Spleen (tissue), 11 donors: ENCODE measurements at regions not wholly inside any gene's neighbourhood (a gene's known extent, or its start where the extent isn't known, plus 50 kb on each side); places are given as distances from the start of the nearest gene placed in this dataset.

Experiments
- DNase-seq: peaks from one replicate; pipeline ENCODE4 v3.0.0-alpha.2; 2020
- H3K27ac ChIP-seq, 8 donors: fragments of 200-600 bp; sonication (generic) in 7 of 8; 1 replicate in 4 of 8; 2 replicates in 4 of 8; pipeline versions ENCODE4 v1.5.0 to v1.8.0; 2016 to 2021; ENCODE audit warnings: inconsistent platforms in 4 of 8, mild to moderate bottlenecking in 4 of 8, moderate library complexity in 1 of 8
- H3K27me3 ChIP-seq, 7 donors: fragments of 200-600 bp; sonication (generic) in 6 of 7; replicated peaks in 1 of 7; 1 replicate in 4 of 7; 2 replicates in 3 of 7; pipeline versions ENCODE4 v1.5.0 to v1.8.0; 2016 to 2021; ENCODE audit warnings: inconsistent platforms in 3 of 7, mild to moderate bottlenecking in 1 of 7
- H3K36me3 ChIP-seq, 6 donors: fragments of 200-600 bp; sonication (generic) in 5 of 6; 1 replicate in 4 of 6; 2 replicates in 2 of 6; pipeline versions ENCODE4 v1.5.0 to v1.8.0; 2016 to 2021; ENCODE audit warnings: inconsistent platforms in 2 of 6
- H3K4me1 ChIP-seq, 6 donors: fragments of 200-600 bp; sonication (generic) in 5 of 6; 1 replicate in 3 of 6; 2 replicates in 3 of 6; pipeline versions ENCODE4 v1.5.0 to v1.8.0; 2016 to 2021; ENCODE audit warnings: inconsistent platforms in 3 of 6
- H3K4me3 ChIP-seq, 8 donors: fragments of 200-600 bp; sonication (generic) in 7 of 8; 1 replicate in 4 of 8; 2 replicates in 4 of 8; pipeline versions ENCODE4 v1.5.0 to v1.8.0; 2016 to 2021; ENCODE audit warnings: inconsistent platforms in 4 of 8, mild to moderate bottlenecking in 4 of 8, moderate library complexity in 2 of 8
- H3K9me3 ChIP-seq, 8 donors: fragments of 200-600 bp; sonication (generic) in 7 of 8; 1 replicate in 4 of 8; 2 replicates in 4 of 8; pipeline versions ENCODE4 v1.5.0 to v1.8.0; 2016 to 2021; ENCODE audit warnings: inconsistent platforms in 4 of 8
- POLR2A ChIP-seq, 3 donors: fragments of 450-650 bp; IDR thresholded peaks; one replicate each; pipeline ENCODE4 v1.5.1; 2017; ENCODE audit warnings: antibody characterized with exemption in 3 of 3, mild to moderate bottlenecking in 1 of 3
- POLR2AphosphoS5 ChIP-seq, 3 donors: sonication (generic); formaldehyde crosslinking; IDR thresholded peaks; one replicate each; pipeline ENCODE4 v1.5.1; 2017; ENCODE audit warnings: antibody characterized with exemption in 3 of 3
- WGBS, 5 donors: extraction: QIAGEN DNeasy Blood & Tissue Kit in 3 of 5; methylation state at CpG; one replicate each; pipeline versions ENCODE4 v1.1.5 to v1.1.7; 2013 to 2018; 5-methylcytosine and 5-hydroxymethylcytosine counted together
- intact Hi-C: fragments of 100-400 bp; cut with DNase I; formaldehyde crosslinking; loops from one replicate; pipeline ENCODE4 v1.15.0; 2023; ENCODE audit warnings: low total_unique reads
- TF ChIP-seq, protein P1 (sequence below), 11 experiments: fragments of 200-600 bp in 7 of 11; fragments of 450-650 bp in 4 of 11; sonication (generic) in 4 of 11; IDR thresholded peaks in 8 of 11; conservative IDR thresholded peaks in 3 of 11; 1 replicate in 7 of 11; 2 replicates in 4 of 11; pipeline versions ENCODE4 v1.4.0 to v1.8.0; 2016 to 2021; ENCODE audit warnings: antibody characterized with exemption in 11 of 11, inconsistent platforms in 4 of 11, mild to moderate bottlenecking in 1 of 11
- donor health status: healthy with polysubstance abuse.
- donor health status: DM: no; HTN: no; CAD: no; lungs with moderate emphysema.
- donor health status: DM: no; HTN: no; CAD: no.
- donor health status: Bipolar disorder and iron deficiency.
- donor health status: healthy.
- donor health status: DM: no; HTN: no; CAD: no.
- donor health status: DM: yes; HTN: yes; CAD: no.

DNA sequence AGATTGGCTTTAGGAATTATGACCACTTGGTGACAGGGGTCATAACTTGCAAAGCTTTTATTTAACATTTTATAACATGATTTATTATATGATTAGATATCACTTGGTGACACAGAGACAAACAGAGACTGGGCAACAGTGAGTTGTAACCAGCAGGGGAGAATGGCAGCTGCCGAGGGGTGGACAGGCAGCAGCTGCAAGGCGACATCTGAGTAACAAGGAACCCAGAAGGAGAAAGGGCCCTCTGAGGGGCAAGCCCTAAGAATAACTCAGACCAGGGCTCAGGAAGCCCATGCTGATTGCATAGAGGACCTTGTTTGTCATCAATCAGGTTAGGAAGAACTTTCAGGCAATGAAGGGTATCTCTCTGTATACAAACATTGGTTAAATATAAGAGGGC lies 339.9 kb upstream of the SOX11 start:
- WGBS, 5 donors: 68 to 95% (median 88%) methylated on average over 2 of the region's 2 CpGs
- intact Hi-C loops: no loop called here
- Histone ChIP-seq H3K27ac (no peak overlapping the region), H3K4me3 (no peak overlapping the region), H3K36me3 (no peaks in the 10 kb centered on the region), H3K27me3 (no peaks in the 10 kb centered on the region), H3K9me3 (peaks cover 0 to 7% (median 0%) of the 10 kb centered on the region in 8 donors), H3K4me1 (no peaks in the 10 kb centered on the region)
- no peak for TF ChIP-seq POLR2A (IDR thresholded peaks at IDR 0.05)
- DNase-seq: no peak

GRCh38 chr2:5353565-5353964 lies 338.6 kb upstream of the SOX11 start:
- Histone ChIP-seq H3K36me3 (no peaks in the 10 kb centered on the region), H3K27me3 (no peaks in the 10 kb centered on the region), H3K9me3 (peaks cover 0 to 7% (median 0%) of the 10 kb centered on the region in 8 donors), H3K27ac (no peak overlapping the region), H3K4me3 (no peak overlapping the region), H3K4me1 (no peaks in the 10 kb centered on the region)
- TF ChIP-seq POLR2AphosphoS5 (IDR thresholded peaks at IDR 0.05) (no peak), POLR2A (IDR thresholded peaks at IDR 0.05) (no peak)
- TF ChIP-seq, protein P1, sequence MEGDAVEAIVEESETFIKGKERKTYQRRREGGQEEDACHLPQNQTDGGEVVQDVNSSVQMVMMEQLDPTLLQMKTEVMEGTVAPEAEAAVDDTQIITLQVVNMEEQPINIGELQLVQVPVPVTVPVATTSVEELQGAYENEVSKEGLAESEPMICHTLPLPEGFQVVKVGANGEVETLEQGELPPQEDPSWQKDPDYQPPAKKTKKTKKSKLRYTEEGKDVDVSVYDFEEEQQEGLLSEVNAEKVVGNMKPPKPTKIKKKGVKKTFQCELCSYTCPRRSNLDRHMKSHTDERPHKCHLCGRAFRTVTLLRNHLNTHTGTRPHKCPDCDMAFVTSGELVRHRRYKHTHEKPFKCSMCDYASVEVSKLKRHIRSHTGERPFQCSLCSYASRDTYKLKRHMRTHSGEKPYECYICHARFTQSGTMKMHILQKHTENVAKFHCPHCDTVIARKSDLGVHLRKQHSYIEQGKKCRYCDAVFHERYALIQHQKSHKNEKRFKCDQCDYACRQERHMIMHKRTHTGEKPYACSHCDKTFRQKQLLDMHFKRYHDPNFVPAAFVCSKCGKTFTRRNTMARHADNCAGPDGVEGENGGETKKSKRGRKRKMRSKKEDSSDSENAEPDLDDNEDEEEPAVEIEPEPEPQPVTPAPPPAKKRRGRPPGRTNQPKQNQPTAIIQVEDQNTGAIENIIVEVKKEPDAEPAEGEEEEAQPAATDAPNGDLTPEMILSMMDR (IDR thresholded peaks at IDR 0.05 in 8 of 11, conservative IDR thresholded peaks at IDR 0.05 in 3 of 11): no peak
- no peak for DNase-seq
- 0 to 58% (median 35%) methylated on average over 1 of the region's 1 CpG for WGBS, 5 donors
- intact Hi-C loops: no loop called here

GRCh38 chr2:5359397-5359796 lies 332.8 kb upstream of the SOX11 start:
- intact Hi-C loops: no loop called here
- Histone ChIP-seq H3K27me3 (no peaks in the 10 kb centered on the region), H3K4me3 (no peak overlapping the region), H3K27ac (no peak overlapping the region), H3K36me3 (no peaks in the 10 kb centered on the region), H3K4me1 (no peaks in the 10 kb centered on the region), H3K9me3 (peaks cover 0 to 7% (median 0%) of the 10 kb centered on the region in 8 donors)
- TF ChIP-seq, protein P1 (IDR thresholded peaks at IDR 0.05 in 8 of 11, conservative IDR thresholded peaks at IDR 0.05 in 3 of 11): no peak
- TF ChIP-seq POLR2A (IDR thresholded peaks at IDR 0.05): no peak
- no peak for TF ChIP-seq POLR2AphosphoS5 (IDR thresholded peaks at IDR 0.05)
- no peak for DNase-seq
- 80 to 87% (median 83%) methylated on average over 6 of the region's 6 CpGs for WGBS, 5 donors

DNA sequence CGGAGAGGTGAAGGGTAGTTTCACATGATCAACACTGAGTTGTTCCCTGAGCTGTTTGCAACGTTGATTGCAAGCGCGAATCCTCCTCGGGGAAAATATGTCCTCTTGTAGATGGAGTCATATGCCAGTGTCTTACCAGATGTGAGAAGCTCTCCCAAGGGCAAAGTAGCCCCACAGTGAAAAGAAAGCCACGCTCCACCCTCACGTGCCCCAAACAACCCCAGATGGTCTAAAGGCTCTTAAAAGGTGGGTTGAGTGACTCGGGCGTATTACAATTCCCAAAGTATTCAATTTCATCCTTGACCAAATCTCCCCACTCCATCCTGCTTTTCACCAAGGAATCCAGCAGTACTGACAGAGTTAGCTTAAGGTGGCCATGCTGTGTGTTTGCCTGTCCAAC lies 332.1 kb upstream of the SOX11 start:
- no peak for TF ChIP-seq POLR2AphosphoS5 (IDR thresholded peaks at IDR 0.05)
- no peak for TF ChIP-seq POLR2A (IDR thresholded peaks at IDR 0.05)
- TF ChIP-seq, protein P1 (IDR thresholded peaks at IDR 0.05 in 8 of 11, conservative IDR thresholded peaks at IDR 0.05 in 3 of 11): no peak
- Histone ChIP-seq H3K27me3 (no peaks in the 10 kb centered on the region), H3K9me3 (peaks cover 0 to 5% (median 0%) of the 10 kb centered on the region in 8 donors), H3K27ac (no peak overlapping the region), H3K4me3 (no peak overlapping the region), H3K4me1 (no peaks in the 10 kb centered on the region), H3K36me3 (no peaks in the 10 kb centered on the region)
- WGBS, 5 donors: 70 to 84% (median 81%) methylated on average over 9 of the region's 9 CpGs
- intact Hi-C loops: no loop called here
- no peak for DNase-seq

DNA sequence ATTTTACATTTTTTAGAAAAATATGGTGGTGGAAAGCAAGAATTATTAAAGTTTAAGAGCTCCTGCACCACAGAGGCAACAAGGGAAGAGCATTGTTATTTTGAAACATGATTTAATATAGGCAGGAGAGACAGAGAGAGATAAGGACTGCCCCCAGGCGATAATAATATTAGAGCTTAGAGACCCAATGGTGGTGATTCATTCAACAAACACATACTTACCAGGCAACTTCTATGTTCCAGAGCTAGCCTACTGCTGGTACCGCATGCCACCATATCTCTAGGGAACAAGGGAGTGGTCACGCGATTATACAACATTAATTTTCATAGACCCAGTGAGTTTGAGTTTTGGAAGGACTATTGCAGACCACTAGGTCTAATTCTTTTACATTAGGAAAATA lies 327.8 kb upstream of the SOX11 start:
- no peak for DNase-seq
- Histone ChIP-seq H3K27me3 (no peaks in the 10 kb centered on the region), H3K27ac (no peak overlapping the region), H3K4me3 (no peak overlapping the region), H3K9me3 (no peaks in the 10 kb centered on the region), H3K36me3 (no peaks in the 10 kb centered on the region), H3K4me1 (peaks cover 0 to 4% (median 0%) of the 10 kb centered on the region in 6 donors)
- WGBS, 5 donors: 88 to 94% (median 93%) methylated on average over 4 of the region's 4 CpGs
- intact Hi-C loops: no loop called here
- TF ChIP-seq, protein P1 (IDR thresholded peaks at IDR 0.05 in 8 of 11, conservative IDR thresholded peaks at IDR 0.05 in 3 of 11): no peak
- TF ChIP-seq POLR2A (IDR thresholded peaks at IDR 0.05) (no peak), POLR2AphosphoS5 (IDR thresholded peaks at IDR 0.05) (no peak)
